WTC11 (cell line): ENCODE measurements at regions not wholly inside any gene's neighbourhood (a gene's known extent, or its start where the extent isn't known, plus 50 kb on each side); places are given as distances from the start of the nearest gene placed in this dataset.

Experiments used
- ATAC-seq: fragments of 200-7000 bp; cut with Tn5 transposase; 2 replicates; pipeline ENCODE4 v1.10.0; 2021; ENCODE audit warnings: mild to moderate bottlenecking, moderate library complexity
- CTCF ChIA-PET: fragments of 300-600 bp; sonication (Branson Sonifier 250); formaldehyde crosslinking; loops from one replicate; lab custom pipeline; 2021; ENCODE audit warnings: antibody characterized with exemption; lab: Charles Lee
- POLR2A ChIA-PET: fragments of 350-600 bp; sonication (Branson Sonifier 250); formaldehyde crosslinking; loops from one replicate; lab custom pipeline; 2021; ENCODE audit warnings: antibody characterized with exemption; lab: Charles Lee
- DNase-seq: peaks from one replicate; pipeline ENCODE4 v3.0.0; 2021; ENCODE audit warnings: low spot score
- H3K27ac Mint-ChIP-seq: 2 replicates; pipeline ENCODE4 v1.8.0; 2021; ENCODE audit warnings: mixed read lengths
- H3K27me3 Mint-ChIP-seq: 2 replicates; pipeline ENCODE4 v1.8.0; 2021; ENCODE audit warnings: low read depth, mild to moderate bottlenecking, moderate library complexity, mixed read lengths
- H3K36me3 Mint-ChIP-seq: 2 replicates; pipeline ENCODE4 v1.8.0; 2021; ENCODE audit warnings: mixed read lengths
- H3K4me1 Mint-ChIP-seq: 2 replicates; pipeline ENCODE4 v1.8.0; 2022; ENCODE audit warnings: mixed read lengths
- H3K4me3 Mint-ChIP-seq: 2 replicates; pipeline ENCODE4 v1.8.0; 2021; ENCODE audit warnings: mild to moderate bottlenecking, moderate library complexity, mixed read lengths
- H3K9me3 Mint-ChIP-seq: 2 replicates; pipeline ENCODE4 v1.8.0; 2021; ENCODE audit warnings: mixed read lengths
- CREM ChIP-seq: sonication (generic); formaldehyde crosslinking; IDR thresholded peaks from 2 replicates; pipeline ENCODE4 v1.8.1; 2022; ENCODE audit warnings: mild to moderate bottlenecking, missing genetic modification reagents, moderate library complexity
- E2F4 ChIP-seq: sonication (generic); formaldehyde crosslinking; IDR thresholded peaks from 2 replicates; pipeline ENCODE4 v1.8.1; 2022; ENCODE audit warnings: low read depth, mild to moderate bottlenecking, moderate library complexity, missing genetic modification reagents, borderline replicate concordance
- ELF4 ChIP-seq: sonication (generic); formaldehyde crosslinking; IDR thresholded peaks from 2 replicates; pipeline ENCODE4 v1.8.1; 2022; ENCODE audit warnings: low read depth, mild to moderate bottlenecking, moderate library complexity, missing genetic modification reagents
- ETV6 ChIP-seq: sonication (generic); formaldehyde crosslinking; IDR thresholded peaks from 2 replicates; pipeline ENCODE4 v1.8.1; 2022; ENCODE audit warnings: mild to moderate bottlenecking, missing genetic modification reagents
- FOXP1 ChIP-seq: sonication (generic); formaldehyde crosslinking; IDR thresholded peaks from 2 replicates; pipeline ENCODE4 v1.8.0; 2022; ENCODE audit warnings: missing genetic modification reagents, mild to moderate bottlenecking, moderate library complexity, borderline replicate concordance
- GABPB1 ChIP-seq: sonication (generic); formaldehyde crosslinking; IDR thresholded peaks from 2 replicates; pipeline ENCODE4 v1.8.1; 2023; ENCODE audit warnings: mild to moderate bottlenecking, missing genetic modification reagents
- IRF2 ChIP-seq: sonication (generic); formaldehyde crosslinking; IDR thresholded peaks from 2 replicates; pipeline ENCODE4 v1.8.0; 2022; ENCODE audit warnings: low read depth, missing genetic modification reagents, borderline replicate concordance
- JUN ChIP-seq: sonication (generic); formaldehyde crosslinking; IDR thresholded peaks from 2 replicates; pipeline ENCODE4 v1.8.0; 2023; ENCODE audit warnings: mild to moderate bottlenecking, missing genetic modification reagents
- MLX ChIP-seq: sonication (generic); formaldehyde crosslinking; IDR thresholded peaks from 2 replicates; pipeline ENCODE4 v1.8.1; 2023; ENCODE audit warnings: mild to moderate bottlenecking, missing genetic modification reagents, moderate library complexity
- NFATC4 ChIP-seq: fragments of 250-450 bp; sonication (Bioruptor Pico); IDR thresholded peaks from 2 replicates; pipeline ENCODE4 v1.9.0; 2021; ENCODE audit warnings: mild to moderate bottlenecking
- NFYB ChIP-seq: sonication (generic); formaldehyde crosslinking; conservative IDR thresholded peaks from 2 replicates; pipeline ENCODE4 v1.8.0; 2022; ENCODE audit warnings: low read depth, missing genetic modification reagents
- NR1H2 ChIP-seq: sonication (generic); formaldehyde crosslinking; IDR thresholded peaks from 2 replicates; pipeline ENCODE4 v1.9.0; 2021; ENCODE audit warnings: mild to moderate bottlenecking, moderate library complexity, missing genetic modification reagents
- PRRX2 ChIP-seq: fragments of 250-450 bp; sonication (Bioruptor Pico); IDR thresholded peaks from 2 replicates; pipeline ENCODE4 v1.8.0; 2021; ENCODE audit warnings: mild to moderate bottlenecking
- RELA ChIP-seq: sonication (generic); formaldehyde crosslinking; IDR thresholded peaks from 2 replicates; pipeline ENCODE4 v1.8.1; 2022; ENCODE audit warnings: missing genetic modification reagents, mild to moderate bottlenecking, borderline replicate concordance
- SMAD4 ChIP-seq: sonication (generic); formaldehyde crosslinking; IDR thresholded peaks from 2 replicates; pipeline ENCODE4 v1.8.0; 2022; ENCODE audit warnings: mild to moderate bottlenecking, missing genetic modification reagents
- ZBTB43 ChIP-seq: sonication (generic); formaldehyde crosslinking; IDR thresholded peaks from 2 replicates; pipeline ENCODE4 v1.8.1; 2023; ENCODE audit warnings: mild to moderate bottlenecking, missing genetic modification reagents
- ZNF121 ChIP-seq: sonication (generic); formaldehyde crosslinking; IDR thresholded peaks from 2 replicates; pipeline ENCODE4 v1.8.0; 2023; ENCODE audit warnings: missing genetic modification reagents
- ZNF281 ChIP-seq: sonication (generic); formaldehyde crosslinking; IDR thresholded peaks from 2 replicates; pipeline ENCODE4 v1.8.0; 2023; ENCODE audit warnings: mild to moderate bottlenecking, missing genetic modification reagents
- ZNF317 ChIP-seq: sonication (generic); formaldehyde crosslinking; IDR thresholded peaks from 2 replicates; pipeline ENCODE4 v1.8.1; 2023; ENCODE audit warnings: low read depth, mild to moderate bottlenecking, moderate library complexity, missing genetic modification reagents, borderline replicate concordance
- ZNF671 ChIP-seq: fragments of 250-450 bp; sonication (Bioruptor Pico); IDR thresholded peaks from 2 replicates; pipeline ENCODE4 v1.8.0; 2021; ENCODE audit warnings: mild to moderate bottlenecking
- ZSCAN18 ChIP-seq: fragments of 250-450 bp; sonication (Bioruptor Pico); IDR thresholded peaks from 2 replicates; pipeline ENCODE4 v2.1.2; 2022; ENCODE audit warnings: mild to moderate bottlenecking, moderate library complexity
- TF ChIP-seq, protein P1 (sequence below): fragments of 250-450 bp; sonication (Bioruptor Pico); IDR thresholded peaks from 2 replicates; pipeline ENCODE4 v1.8.0; 2021; ENCODE audit warnings: mild to moderate bottlenecking
- TF ChIP-seq, protein P2 (sequence below): fragments of 250-450 bp; sonication (Bioruptor Pico); IDR thresholded peaks from 2 replicates; pipeline ENCODE4 v1.9.0; 2021; ENCODE audit warnings: mild to moderate bottlenecking, borderline replicate concordance

- TF ChIP-seq JUN (no peak), ELF4 (CRISPR knock-in tag) (no peak), ZSCAN18 (CRISPR knock-in tag) (no peak), MLX (CRISPR knock-in tag) (no peak), NR1H2 (CRISPR knock-in tag) (no peak), ZNF121 (CRISPR knock-in tag) (no peak), CREM (no peak), ZNF317 (no peak), RELA (CRISPR knock-in tag) (no peak), NFYB (no peak)
- TF ChIP-seq, protein P1, sequence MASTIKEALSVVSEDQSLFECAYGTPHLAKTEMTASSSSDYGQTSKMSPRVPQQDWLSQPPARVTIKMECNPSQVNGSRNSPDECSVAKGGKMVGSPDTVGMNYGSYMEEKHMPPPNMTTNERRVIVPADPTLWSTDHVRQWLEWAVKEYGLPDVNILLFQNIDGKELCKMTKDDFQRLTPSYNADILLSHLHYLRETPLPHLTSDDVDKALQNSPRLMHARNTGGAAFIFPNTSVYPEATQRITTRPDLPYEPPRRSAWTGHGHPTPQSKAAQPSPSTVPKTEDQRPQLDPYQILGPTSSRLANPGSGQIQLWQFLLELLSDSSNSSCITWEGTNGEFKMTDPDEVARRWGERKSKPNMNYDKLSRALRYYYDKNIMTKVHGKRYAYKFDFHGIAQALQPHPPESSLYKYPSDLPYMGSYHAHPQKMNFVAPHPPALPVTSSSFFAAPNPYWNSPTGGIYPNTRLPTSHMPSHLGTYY (CRISPR knock-in tag), result no peak
These were observed 72.1 kb upstream of the PITX1 start (continued) for GRCh38 chr5:135106136-135106535.

GRCh38 chr5:135105105-135105484 lies 71.1 kb upstream of the PITX1 start:
- Mint-ChIP-seq H3K4me1 (no peaks in the 10 kb centered on the region), H3K27me3 (peaks cover 3% of the 10 kb centered on the region), H3K36me3 (no peaks in the 10 kb centered on the region), H3K27ac (no peak overlapping the region), H3K4me3 (no peak overlapping the region), H3K9me3 (peaks cover 4% of the 10 kb centered on the region; the same call in 1 of the 2 replicates)
- ATAC-seq, result no peak
- TF ChIP-seq ZNF671 (no peak), E2F4 (CRISPR knock-in tag) (no peak), SMAD4 (CRISPR knock-in tag) (no peak), FOXP1 (CRISPR knock-in tag) (no peak)
- ChIA-PET CTCF (interaction anchor here (0.7 kb wide), 1 partner anchor 46 kb away, joined by 3 read pairs; no protein-coding TSS in a partner anchor), POLR2A (no interaction called here)
- DNase-seq, result no peak

DNA sequence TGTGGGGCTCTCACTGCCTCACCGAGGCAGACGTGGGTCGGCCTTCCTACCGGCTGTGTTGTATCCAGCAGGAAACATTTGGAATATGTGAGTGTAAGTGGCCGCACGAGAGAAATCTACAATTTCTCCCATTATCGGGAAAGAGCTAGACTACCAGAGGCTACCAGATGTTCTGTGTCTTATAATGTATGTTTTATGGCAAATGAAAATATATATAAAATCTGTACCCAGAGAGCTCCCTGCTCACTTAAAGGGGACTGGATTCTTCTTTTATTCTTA lies 69.5 kb upstream of the PITX1 start:
- Mint-ChIP-seq H3K9me3 (peaks cover 4% of the 10 kb centered on the region; the same call in 1 of the 2 replicates), H3K27ac (no peak overlapping the region), H3K27me3 (peaks cover 3% of the 10 kb centered on the region), H3K36me3 (no peaks in the 10 kb centered on the region), H3K4me1 (no peaks in the 10 kb centered on the region), H3K4me3 (no peak overlapping the region)
- ChIA-PET CTCF (interaction anchor here (0.7 kb wide), 1 partner anchor 31 kb away, joined by 3 read pairs; no protein-coding TSS in a partner anchor), POLR2A (no interaction called here)
- DNase-seq, result no peak
- no peak for ATAC-seq
- no peak for TF ChIP-seq ETV6
- TF ChIP-seq GABPB1 (CRISPR knock-in tag), result no peak
- TF ChIP-seq IRF2 (CRISPR knock-in tag), result no peak
- TF ChIP-seq NFATC4 (CRISPR knock-in tag), result no peak
- no peak for TF ChIP-seq ZNF281 (CRISPR knock-in tag)
- TF ChIP-seq ZBTB43 (CRISPR knock-in tag), result no peak
- no peak for TF ChIP-seq PRRX2 (CRISPR knock-in tag)
- TF ChIP-seq, protein P2, sequence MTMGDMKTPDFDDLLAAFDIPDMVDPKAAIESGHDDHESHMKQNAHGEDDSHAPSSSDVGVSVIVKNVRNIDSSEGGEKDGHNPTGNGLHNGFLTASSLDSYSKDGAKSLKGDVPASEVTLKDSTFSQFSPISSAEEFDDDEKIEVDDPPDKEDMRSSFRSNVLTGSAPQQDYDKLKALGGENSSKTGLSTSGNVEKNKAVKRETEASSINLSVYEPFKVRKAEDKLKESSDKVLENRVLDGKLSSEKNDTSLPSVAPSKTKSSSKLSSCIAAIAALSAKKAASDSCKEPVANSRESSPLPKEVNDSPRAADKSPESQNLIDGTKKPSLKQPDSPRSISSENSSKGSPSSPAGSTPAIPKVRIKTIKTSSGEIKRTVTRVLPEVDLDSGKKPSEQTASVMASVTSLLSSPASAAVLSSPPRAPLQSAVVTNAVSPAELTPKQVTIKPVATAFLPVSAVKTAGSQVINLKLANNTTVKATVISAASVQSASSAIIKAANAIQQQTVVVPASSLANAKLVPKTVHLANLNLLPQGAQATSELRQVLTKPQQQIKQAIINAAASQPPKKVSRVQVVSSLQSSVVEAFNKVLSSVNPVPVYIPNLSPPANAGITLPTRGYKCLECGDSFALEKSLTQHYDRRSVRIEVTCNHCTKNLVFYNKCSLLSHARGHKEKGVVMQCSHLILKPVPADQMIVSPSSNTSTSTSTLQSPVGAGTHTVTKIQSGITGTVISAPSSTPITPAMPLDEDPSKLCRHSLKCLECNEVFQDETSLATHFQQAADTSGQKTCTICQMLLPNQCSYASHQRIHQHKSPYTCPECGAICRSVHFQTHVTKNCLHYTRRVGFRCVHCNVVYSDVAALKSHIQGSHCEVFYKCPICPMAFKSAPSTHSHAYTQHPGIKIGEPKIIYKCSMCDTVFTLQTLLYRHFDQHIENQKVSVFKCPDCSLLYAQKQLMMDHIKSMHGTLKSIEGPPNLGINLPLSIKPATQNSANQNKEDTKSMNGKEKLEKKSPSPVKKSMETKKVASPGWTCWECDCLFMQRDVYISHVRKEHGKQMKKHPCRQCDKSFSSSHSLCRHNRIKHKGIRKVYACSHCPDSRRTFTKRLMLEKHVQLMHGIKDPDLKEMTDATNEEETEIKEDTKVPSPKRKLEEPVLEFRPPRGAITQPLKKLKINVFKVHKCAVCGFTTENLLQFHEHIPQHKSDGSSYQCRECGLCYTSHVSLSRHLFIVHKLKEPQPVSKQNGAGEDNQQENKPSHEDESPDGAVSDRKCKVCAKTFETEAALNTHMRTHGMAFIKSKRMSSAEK (CRISPR knock-in tag), result no peak
